HG02642 (cell line): ENCODE measurements at regions not wholly inside any gene's neighbourhood (a gene's known extent, or its start where the extent isn't known, plus 50 kb on each side); places are given as distances from the start of the nearest gene placed in this dataset.

Experiments
- ATAC-seq: cut with Tn5 transposase; IDR thresholded peaks from one replicate; pipeline ENCODE4 v1.9.1; 2021; ENCODE audit warnings: mild to moderate bottlenecking; ENCODE audit not compliant: unreplicated experiment, poor library complexity

GRCh38 chr5:67339219-67339767 lies 142.7 kb upstream of the CD180 start:
- no peak for ATAC-seq

DNA sequence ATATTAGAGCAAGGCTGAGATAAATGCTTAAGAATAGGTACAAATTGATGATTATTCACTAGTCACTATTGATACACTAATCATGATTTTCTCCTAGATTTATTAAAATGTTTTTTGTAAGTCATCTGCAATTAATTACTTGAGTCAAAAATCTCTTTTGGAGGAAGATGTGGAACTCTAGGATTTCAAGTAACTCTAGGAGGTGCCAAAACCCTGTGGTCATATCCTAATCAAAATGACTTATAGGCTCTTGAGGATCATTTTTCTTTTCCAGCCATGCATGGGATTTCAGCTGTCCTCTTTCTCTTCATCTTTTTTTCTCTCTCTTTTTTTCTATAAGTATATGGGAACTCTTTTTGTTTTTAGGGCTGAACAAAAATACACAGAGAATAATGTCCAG lies 141.8 kb upstream of the CD180 start:
- ATAC-seq, result no peak

- ATAC-seq, result no peak
Measured at GRCh38 chr5:67337751-67338150, 141.2 kb upstream of the CD180 start.

DNA sequence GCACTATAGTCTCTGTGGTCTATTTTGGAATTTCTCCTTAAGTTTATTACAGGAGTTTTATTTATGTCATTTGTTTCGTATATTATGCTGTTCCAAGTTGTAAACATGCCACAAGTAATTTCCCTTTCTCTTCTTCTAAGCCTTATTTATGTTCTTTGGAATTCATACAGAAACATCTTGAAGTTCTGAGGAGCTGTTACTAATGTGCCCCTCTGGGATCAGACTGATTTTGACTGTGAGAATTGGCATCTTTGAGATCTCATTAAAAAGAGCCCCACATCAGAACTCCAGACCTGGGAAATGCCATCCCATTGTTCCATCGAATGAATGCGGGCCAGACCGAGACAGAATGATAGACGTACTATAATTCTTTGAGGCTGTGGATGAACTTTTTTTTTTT lies 138.8 kb upstream of the CD180 start:
- ATAC-seq, result no peak

DNA sequence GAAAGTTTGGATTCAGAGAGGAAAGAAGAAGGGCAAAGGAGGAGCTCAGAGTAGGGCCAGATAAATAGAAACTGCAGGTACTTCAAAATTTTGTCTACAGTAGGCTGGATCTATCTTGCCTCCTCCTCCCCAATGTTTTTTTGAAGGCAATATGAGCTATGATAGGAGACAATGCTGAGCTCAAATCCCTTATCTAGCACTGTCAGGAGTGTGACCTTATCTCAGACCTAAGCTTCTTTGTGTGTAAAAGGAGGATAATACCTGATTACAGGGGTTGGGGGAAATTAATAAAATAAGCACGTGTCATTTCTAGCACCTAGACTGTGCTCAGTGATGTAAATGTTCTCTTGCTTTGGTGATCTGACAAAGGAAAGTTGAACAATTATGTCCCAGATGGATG lies 137.8 kb upstream of the CD180 start:
- ATAC-seq, result no peak

GRCh38 chr5:67333171-67333570 lies 136.6 kb upstream of the CD180 start:
- no peak for ATAC-seq

DNA sequence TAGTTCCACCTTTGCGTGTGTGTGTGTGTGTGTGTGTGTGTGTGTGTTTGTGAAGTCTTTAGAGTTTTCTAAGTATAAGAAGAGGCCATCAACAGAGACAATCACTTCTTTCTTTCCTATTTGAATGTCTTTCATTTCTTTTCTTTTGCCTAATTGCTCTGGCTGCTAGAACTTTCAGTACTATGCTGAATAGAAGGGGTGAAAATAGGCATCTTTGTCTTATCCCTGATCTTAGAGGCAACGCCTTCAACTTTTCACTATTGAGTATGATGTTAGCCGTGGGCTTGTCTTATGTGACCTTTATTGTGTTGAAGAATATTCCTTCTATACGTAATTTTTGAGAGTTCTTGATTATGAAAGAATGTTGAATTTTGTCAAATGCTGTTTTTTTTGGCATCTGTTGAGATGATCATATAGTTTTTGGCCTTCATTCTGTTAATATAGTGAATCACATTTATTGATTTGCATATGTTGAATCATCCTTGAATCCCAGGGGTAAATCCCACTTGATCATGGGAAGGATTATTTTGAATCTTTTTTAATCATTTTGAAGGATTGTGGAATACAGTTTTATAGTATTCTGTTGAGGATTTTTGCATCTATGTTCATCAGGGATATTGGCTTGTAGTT lies 134.8 kb upstream of the CD180 start:
- ATAC-seq, result no peak

GRCh38 chr5:67319935-67320725 lies 123.5 kb upstream of the CD180 start:
- no peak for ATAC-seq

DNA sequence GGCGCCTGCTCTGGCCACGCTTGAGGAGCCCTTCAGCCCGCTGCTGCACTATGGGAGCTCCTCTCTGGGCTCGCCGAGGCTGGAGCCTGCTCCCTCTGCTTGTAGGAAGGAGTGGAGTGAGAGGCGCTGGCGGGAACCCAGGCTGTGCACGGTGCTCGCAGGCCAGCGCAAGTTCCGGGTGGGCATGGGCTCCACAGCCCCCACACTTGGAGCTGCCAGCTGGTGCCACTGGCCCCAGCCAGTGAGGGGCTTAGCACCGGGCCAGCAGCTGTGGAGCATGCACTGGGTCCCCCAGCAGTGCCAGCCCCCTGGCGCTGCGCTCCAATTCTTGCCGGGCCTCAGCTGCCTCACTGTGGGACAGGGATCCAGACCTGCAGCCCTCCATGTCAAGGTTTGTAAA lies 122.1 kb upstream of the CD180 start:
- ATAC-seq, result no peak

DNA sequence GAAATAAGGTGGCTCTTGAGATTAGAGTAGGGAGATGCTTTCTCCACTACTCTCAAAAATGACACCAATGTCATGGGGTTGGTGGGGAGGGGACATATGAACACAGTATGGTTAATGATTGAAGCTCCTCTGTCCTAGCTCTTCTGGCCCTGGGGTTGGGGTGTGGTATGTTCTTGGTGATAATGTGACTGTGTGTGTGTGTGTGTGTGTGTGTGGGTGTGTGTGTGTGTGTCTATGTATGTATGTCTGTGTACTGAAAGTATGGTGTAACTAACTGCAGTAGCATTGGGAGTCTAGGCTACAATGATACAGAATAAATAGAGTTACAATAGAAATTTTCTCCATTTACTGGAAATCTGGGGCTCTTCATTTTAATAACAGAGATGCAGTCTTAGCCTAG lies 121.0 kb upstream of the CD180 start:
- ATAC-seq, result no peak

GRCh38 chr5:67316695-67317094 lies 120.1 kb upstream of the CD180 start:
- ATAC-seq, result no peak

- ATAC-seq, result no peak
Measured at GRCh38 chr5:67315082-67315989, 118.7 kb upstream of the CD180 start.

DNA sequence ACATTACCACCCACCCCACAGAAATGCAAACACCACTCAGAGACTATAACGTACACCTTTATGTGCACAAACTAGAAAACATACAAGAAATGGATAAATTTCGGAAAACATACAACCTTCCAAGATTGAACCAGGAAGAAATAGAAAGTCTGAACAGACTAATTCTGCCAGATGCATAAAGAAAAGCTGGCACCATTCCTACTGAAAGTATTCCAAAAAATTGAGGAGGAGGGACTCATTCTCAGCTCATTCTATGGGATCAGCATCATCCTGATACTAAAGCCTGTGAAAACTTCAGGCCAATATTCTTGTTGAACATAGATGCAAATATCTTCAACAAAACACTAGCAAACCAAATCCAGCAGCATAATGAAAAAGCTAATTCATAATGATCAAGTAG lies 115.1 kb upstream of the CD180 start:
- ATAC-seq, result no peak

GRCh38 chr5:67311208-67311607 lies 114.6 kb upstream of the CD180 start:
- ATAC-seq, result no peak

- no peak for ATAC-seq
Measured at GRCh38 chr5:67310740-67311139, 114.1 kb upstream of the CD180 start.

- ATAC-seq, result no peak
Measured at GRCh38 chr5:67310169-67310568, 113.6 kb upstream of the CD180 start.

- ATAC-seq, result no peak
Measured at GRCh38 chr5:67308988-67309688, 112.5 kb upstream of the CD180 start.

GRCh38 chr5:67306965-67307607 lies 110.5 kb upstream of the CD180 start:
- no peak for ATAC-seq

- no peak for ATAC-seq
Measured at GRCh38 chr5:67305913-67306710, 109.5 kb upstream of the CD180 start.
